Peyer's patch (tissue), 4 donors: ENCODE measurements at regions not wholly inside any gene's neighbourhood (a gene's known extent, or its start where the extent isn't known, plus 50 kb on each side); places are given as distances from the start of the nearest gene placed in this dataset.

Source experiments
- POLR2A ChIP-seq, 2 donors: fragments of 450-650 bp; IDR thresholded peaks; one replicate each; pipeline ENCODE4 v1.5.1; 2017; ENCODE audit warnings: antibody characterized with exemption in 2 of 2, mild to moderate bottlenecking in 2 of 2, moderate library complexity in 2 of 2
- TF ChIP-seq, protein P1 (sequence below), 6 experiments: fragments of 450-650 bp in 4 of 6; fragments of 200-600 bp in 2 of 6; sonication (generic) in 1 of 6; IDR thresholded peaks; one replicate each; pipeline ENCODE4 v1.5.1; 2017 to 2019; ENCODE audit warnings: antibody characterized with exemption in 6 of 6, mild to moderate bottlenecking in 3 of 6, moderate library complexity in 1 of 6

GRCh38 chr19:41515015-41515652 is 60.8 kb upstream of the CEACAM21 start:
- TF ChIP-seq, protein P1, sequence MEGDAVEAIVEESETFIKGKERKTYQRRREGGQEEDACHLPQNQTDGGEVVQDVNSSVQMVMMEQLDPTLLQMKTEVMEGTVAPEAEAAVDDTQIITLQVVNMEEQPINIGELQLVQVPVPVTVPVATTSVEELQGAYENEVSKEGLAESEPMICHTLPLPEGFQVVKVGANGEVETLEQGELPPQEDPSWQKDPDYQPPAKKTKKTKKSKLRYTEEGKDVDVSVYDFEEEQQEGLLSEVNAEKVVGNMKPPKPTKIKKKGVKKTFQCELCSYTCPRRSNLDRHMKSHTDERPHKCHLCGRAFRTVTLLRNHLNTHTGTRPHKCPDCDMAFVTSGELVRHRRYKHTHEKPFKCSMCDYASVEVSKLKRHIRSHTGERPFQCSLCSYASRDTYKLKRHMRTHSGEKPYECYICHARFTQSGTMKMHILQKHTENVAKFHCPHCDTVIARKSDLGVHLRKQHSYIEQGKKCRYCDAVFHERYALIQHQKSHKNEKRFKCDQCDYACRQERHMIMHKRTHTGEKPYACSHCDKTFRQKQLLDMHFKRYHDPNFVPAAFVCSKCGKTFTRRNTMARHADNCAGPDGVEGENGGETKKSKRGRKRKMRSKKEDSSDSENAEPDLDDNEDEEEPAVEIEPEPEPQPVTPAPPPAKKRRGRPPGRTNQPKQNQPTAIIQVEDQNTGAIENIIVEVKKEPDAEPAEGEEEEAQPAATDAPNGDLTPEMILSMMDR (IDR thresholded peaks at IDR 0.05), result no peak
- TF ChIP-seq POLR2A (IDR thresholded peaks at IDR 0.05), result no peak
